Ascending aorta (tissue), 2 donors: ENCODE measurements at regions not wholly inside any gene's neighbourhood (a gene's known extent, or its start where the extent isn't known, plus 50 kb on each side); places are given as distances from the start of the nearest gene placed in this dataset.

Experiments
- DNase-seq, 2 donors: peaks; one replicate each; pipeline ENCODE4 v3.0.0-alpha.2; 2019; ENCODE audit warnings: low spot score in 2 of 2
- H3K27ac ChIP-seq, 2 donors: fragments of 200-600 bp; sonication (generic); one replicate each; pipeline ENCODE4 v1.5.1; 2016 to 2017; ENCODE audit warnings: mild to moderate bottlenecking in 1 of 2
- H3K27me3 ChIP-seq: fragments of 200-600 bp; sonication (generic); one replicate; pipeline ENCODE4 v1.5.1; 2017
- H3K36me3 ChIP-seq, 2 donors: fragments of 200-600 bp; sonication (generic); one replicate each; pipeline ENCODE4 v1.5.1; 2016
- H3K4me1 ChIP-seq, 2 donors: fragments of 200-600 bp; sonication (generic); one replicate each; pipeline ENCODE4 v1.5.1; 2016 to 2017; ENCODE audit warnings: mild to moderate bottlenecking in 1 of 2
- H3K4me3 ChIP-seq, 2 donors: fragments of 200-600 bp; sonication (generic); one replicate each; pipeline ENCODE4 v1.5.1; 2016 to 2017; ENCODE audit warnings: mild to moderate bottlenecking in 1 of 2
- H3K9me3 ChIP-seq, 2 donors: fragments of 200-600 bp; sonication (generic); one replicate each; pipeline ENCODE4 v1.5.1; 2016
- intact Hi-C: fragments of 100-400 bp; cut with DNase I; formaldehyde crosslinking; loops from one replicate; pipeline ENCODE4 v1.15.1; 2023
- TF ChIP-seq, protein P1 (sequence below), 3 experiments: fragments of 200-600 bp in 2 of 3; fragments of 450-650 bp in 1 of 3; sonication (generic) in 2 of 3; IDR thresholded peaks; one replicate each; pipeline ENCODE4 v1.5.1; 2016 to 2019; ENCODE audit warnings: antibody characterized with exemption in 3 of 3, mild to moderate bottlenecking in 1 of 3, moderate library complexity in 1 of 3

DNA sequence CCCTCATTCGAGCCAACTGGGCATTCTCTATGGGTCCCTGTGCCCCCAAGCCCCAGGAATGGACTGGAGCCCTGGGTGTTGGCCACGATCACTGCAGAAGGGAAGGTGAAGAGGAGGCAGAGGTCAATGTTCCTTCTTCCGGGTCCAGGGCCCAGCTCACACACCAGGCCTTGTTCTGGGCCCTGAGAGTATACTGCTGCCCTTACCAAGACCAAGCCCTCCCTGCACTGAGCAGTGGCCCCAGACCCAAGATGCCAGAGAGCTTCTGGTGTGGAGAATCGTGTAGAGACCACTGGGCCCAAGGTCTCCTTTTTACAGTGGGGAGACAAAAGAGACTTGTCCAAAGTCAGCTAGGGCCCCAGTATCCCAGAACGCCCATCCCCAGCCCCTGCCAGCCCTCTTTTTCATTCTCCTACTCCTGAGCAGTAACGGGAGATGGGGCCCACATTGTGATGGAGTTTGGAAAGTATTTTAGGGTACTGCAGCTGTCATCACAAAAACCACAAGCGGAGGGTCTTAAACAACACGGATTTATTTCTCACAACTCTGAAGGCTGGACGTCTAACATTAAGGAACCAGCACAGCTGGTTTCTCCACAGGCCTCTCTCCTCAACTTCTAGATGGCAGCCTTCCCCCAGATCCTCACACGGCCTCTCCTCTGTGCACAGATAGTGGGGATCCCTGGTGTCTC, 79.4 kb downstream of the PDGFA start:
- intact Hi-C loops, result no loop called here
- TF ChIP-seq, protein P1, sequence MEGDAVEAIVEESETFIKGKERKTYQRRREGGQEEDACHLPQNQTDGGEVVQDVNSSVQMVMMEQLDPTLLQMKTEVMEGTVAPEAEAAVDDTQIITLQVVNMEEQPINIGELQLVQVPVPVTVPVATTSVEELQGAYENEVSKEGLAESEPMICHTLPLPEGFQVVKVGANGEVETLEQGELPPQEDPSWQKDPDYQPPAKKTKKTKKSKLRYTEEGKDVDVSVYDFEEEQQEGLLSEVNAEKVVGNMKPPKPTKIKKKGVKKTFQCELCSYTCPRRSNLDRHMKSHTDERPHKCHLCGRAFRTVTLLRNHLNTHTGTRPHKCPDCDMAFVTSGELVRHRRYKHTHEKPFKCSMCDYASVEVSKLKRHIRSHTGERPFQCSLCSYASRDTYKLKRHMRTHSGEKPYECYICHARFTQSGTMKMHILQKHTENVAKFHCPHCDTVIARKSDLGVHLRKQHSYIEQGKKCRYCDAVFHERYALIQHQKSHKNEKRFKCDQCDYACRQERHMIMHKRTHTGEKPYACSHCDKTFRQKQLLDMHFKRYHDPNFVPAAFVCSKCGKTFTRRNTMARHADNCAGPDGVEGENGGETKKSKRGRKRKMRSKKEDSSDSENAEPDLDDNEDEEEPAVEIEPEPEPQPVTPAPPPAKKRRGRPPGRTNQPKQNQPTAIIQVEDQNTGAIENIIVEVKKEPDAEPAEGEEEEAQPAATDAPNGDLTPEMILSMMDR (IDR thresholded peaks at IDR 0.05), result no peak
- no peaks in the 10 kb centered on the region for H3K9me3 ChIP-seq
- DNase-seq, result no peak
- H3K4me3 ChIP-seq, result no peak overlapping the region
- H3K36me3 ChIP-seq, result no peaks in the 10 kb centered on the region
- no peaks in the 10 kb centered on the region for H3K27me3 ChIP-seq
- no peak overlapping the region for H3K27ac ChIP-seq
- H3K4me1 ChIP-seq, result no peaks in the 10 kb centered on the region

GRCh38 chr7:441684-442421, 77.8 kb downstream of the PDGFA start:
- intact Hi-C loops, result no loop called here

GRCh38 chr7:442457-442856, 77.2 kb downstream of the PDGFA start:
- no peaks in the 10 kb centered on the region for H3K9me3 ChIP-seq
- no peak overlapping the region for H3K4me3 ChIP-seq
- intact Hi-C loops, result no loop called here
- no peak overlapping the region for H3K27ac ChIP-seq
- H3K27me3 ChIP-seq, result no peaks in the 10 kb centered on the region
- no peaks in the 10 kb centered on the region for H3K36me3 ChIP-seq
- DNase-seq, result no peak
- H3K4me1 ChIP-seq, result no peaks in the 10 kb centered on the region
- TF ChIP-seq, protein P1 (IDR thresholded peaks at IDR 0.05), result no peak

More at GRCh38 chr7:441684-442421, 77.8 kb downstream of the PDGFA start:
- H3K36me3 ChIP-seq, result no peaks in the 10 kb centered on the region
- TF ChIP-seq, protein P1 (IDR thresholded peaks at IDR 0.05), result no peak
- no peaks in the 10 kb centered on the region for H3K4me1 ChIP-seq
- no peaks in the 10 kb centered on the region for H3K9me3 ChIP-seq
- H3K27ac ChIP-seq, result no peak overlapping the region
- H3K4me3 ChIP-seq, result no peak overlapping the region
- H3K27me3 ChIP-seq, result no peaks in the 10 kb centered on the region
- DNase-seq, result no peak

- H3K4me3 ChIP-seq, result no peak overlapping the region
- no peak overlapping the region for H3K27ac ChIP-seq
- no peaks in the 10 kb centered on the region for H3K9me3 ChIP-seq
- no peak for DNase-seq
- H3K27me3 ChIP-seq, result no peaks in the 10 kb centered on the region
- no peaks in the 10 kb centered on the region for H3K36me3 ChIP-seq
- intact Hi-C loops, result no loop called here
- H3K4me1 ChIP-seq, result no peaks in the 10 kb centered on the region
- TF ChIP-seq, protein P1 (IDR thresholded peaks at IDR 0.05), result no peak
Observed at GRCh38 chr7:443279-443833, 76.3 kb downstream of the PDGFA start.

- TF ChIP-seq, protein P1 (IDR thresholded peaks at IDR 0.05), result no peak
- H3K4me1 ChIP-seq, result no peaks in the 10 kb centered on the region
- H3K36me3 ChIP-seq, result no peaks in the 10 kb centered on the region
- H3K9me3 ChIP-seq, result no peaks in the 10 kb centered on the region
- no peak overlapping the region for H3K27ac ChIP-seq
- no peak for DNase-seq
- no peaks in the 10 kb centered on the region for H3K27me3 ChIP-seq
- intact Hi-C loops, result no loop called here
- no peak overlapping the region for H3K4me3 ChIP-seq
Observed at GRCh38 chr7:444606-445005, 75.0 kb downstream of the PDGFA start.
